NCI-H2196 (cell line): ENCODE measurements at regions not wholly inside any gene's neighbourhood (a gene's known extent, or its start where the extent isn't known, plus 50 kb on each side); places are given as distances from the start of the nearest gene placed in this dataset.

Experiments used
- DNase-seq: peaks from one replicate; lab custom pipeline; 2025; ENCODE audit not compliant: unreplicated experiment; lab: John Stamatoyannopoulos, UW

- no peak for DNase-seq
Measured at GRCh38 chr2:195606179-195606578, 50.8 kb upstream of the SLC39A10 start.

- no peak for DNase-seq
Measured at GRCh38 chr2:195604706-195605105, 52.3 kb upstream of the SLC39A10 start.

GRCh38 chr2:195603998-195604397, 53.0 kb upstream of the SLC39A10 start:
- DNase-seq: no peak

GRCh38 chr2:195603408-195603807, 53.6 kb upstream of the SLC39A10 start:
- no peak for DNase-seq

- no peak for DNase-seq
Measured at GRCh38 chr2:195602687-195603086, 54.3 kb upstream of the SLC39A10 start.

- DNase-seq: no peak
Measured at GRCh38 chr2:195601361-195601760, 55.7 kb upstream of the SLC39A10 start.

GRCh38 chr2:195600778-195601177, 56.2 kb upstream of the SLC39A10 start:
- no peak for DNase-seq

- no peak for DNase-seq
Measured at GRCh38 chr2:195596840-195597239, 60.2 kb upstream of the SLC39A10 start.

- DNase-seq: no peak
Measured at GRCh38 chr2:195595825-195596224, 61.2 kb upstream of the SLC39A10 start.

GRCh38 chr2:195594919-195595694, 61.9 kb upstream of the SLC39A10 start:
- DNase-seq: no peak

- DNase-seq: no peak
Measured at GRCh38 chr2:195594248-195594647, 62.8 kb upstream of the SLC39A10 start.

GRCh38 chr2:195592105-195592504, 64.9 kb upstream of the SLC39A10 start:
- no peak for DNase-seq

GRCh38 chr2:195590861-195591205, 66.2 kb upstream of the SLC39A10 start:
- DNase-seq: no peak

GRCh38 chr2:195590199-195590860, 66.7 kb upstream of the SLC39A10 start:
- DNase-seq: no peak

- no peak for DNase-seq
Measured at GRCh38 chr2:195587966-195588365, 69.1 kb upstream of the SLC39A10 start.

GRCh38 chr2:195586062-195586714, 70.8 kb upstream of the SLC39A10 start:
- no peak for DNase-seq

- DNase-seq: no peak
Measured at GRCh38 chr2:195582188-195582587, 74.8 kb upstream of the SLC39A10 start.

- DNase-seq: no peak
Measured at GRCh38 chr2:195579776-195580555, 77.1 kb upstream of the SLC39A10 start.

- no peak for DNase-seq
Measured at GRCh38 chr2:195575879-195576401, 81.1 kb upstream of the SLC39A10 start.

GRCh38 chr2:195575016-195575415, 82.0 kb upstream of the SLC39A10 start:
- DNase-seq: no peak

- DNase-seq: no peak
Measured at GRCh38 chr2:195574312-195574711, 82.7 kb upstream of the SLC39A10 start.
